NT2/D1 (cell line): ENCODE measurements at regions not wholly inside any gene's neighbourhood (a gene's known extent, or its start where the extent isn't known, plus 50 kb on each side); places are given as distances from the start of the nearest gene placed in this dataset.

Source experiments
- DNase-seq: peaks from one replicate; pipeline ENCODE4 v3.0.0-alpha.2; 2011; ENCODE audit warnings: low read depth, low spot score
- H3K27me3 ChIP-seq: 2 replicates; pipeline ENCODE4 v1.6.0; 2011; ENCODE audit warnings: mild to moderate bottlenecking; ENCODE audit not compliant: insufficient read length, insufficient read depth
- H3K36me3 ChIP-seq: 2 replicates; pipeline ENCODE4 v1.6.1; 2011; ENCODE audit warnings: mild to moderate bottlenecking, low read length, mixed read lengths; ENCODE audit not compliant: insufficient read depth, insufficient read length
- H3K4me1 ChIP-seq: 2 replicates; pipeline ENCODE4 v1.5.1; 2011; ENCODE audit not compliant: insufficient read depth, insufficient read length
- H3K4me3 ChIP-seq: 2 replicates; pipeline ENCODE4 v1.5.1; 2011; ENCODE audit warnings: low read depth; ENCODE audit not compliant: insufficient read length
- H3K9ac ChIP-seq: 2 replicates; pipeline ENCODE4 v1.6.0; 2011; ENCODE audit warnings: low read depth; ENCODE audit not compliant: insufficient read length
- H3K9me3 ChIP-seq: 2 replicates; pipeline ENCODE4 v1.5.1; 2011; ENCODE audit warnings: mild to moderate bottlenecking, low read length; ENCODE audit not compliant: insufficient read depth
- SUZ12 ChIP-seq: IDR thresholded peaks from 2 replicates; pipeline ENCODE4 v1.6.1; 2011; ENCODE audit not compliant: insufficient read length, insufficient read depth; ENCODE audit errors: extremely low read depth
- YY1 ChIP-seq: IDR thresholded peaks from 2 replicates; pipeline ENCODE4 v1.6.1; 2011; ENCODE audit not compliant: insufficient read length, insufficient read depth
- ZNF274 ChIP-seq: IDR thresholded peaks from 2 replicates; pipeline ENCODE4 v1.6.1; 2011; ENCODE audit warnings: mild to moderate bottlenecking, low read depth, low read length

- Histone ChIP-seq H3K27me3 (no peaks in the 10 kb centered on the region), H3K4me3 (no peak overlapping the region)
These were observed 143.7 kb downstream of the WSCD1 start for GRCh38 chr17:6213859-6214258.

DNA sequence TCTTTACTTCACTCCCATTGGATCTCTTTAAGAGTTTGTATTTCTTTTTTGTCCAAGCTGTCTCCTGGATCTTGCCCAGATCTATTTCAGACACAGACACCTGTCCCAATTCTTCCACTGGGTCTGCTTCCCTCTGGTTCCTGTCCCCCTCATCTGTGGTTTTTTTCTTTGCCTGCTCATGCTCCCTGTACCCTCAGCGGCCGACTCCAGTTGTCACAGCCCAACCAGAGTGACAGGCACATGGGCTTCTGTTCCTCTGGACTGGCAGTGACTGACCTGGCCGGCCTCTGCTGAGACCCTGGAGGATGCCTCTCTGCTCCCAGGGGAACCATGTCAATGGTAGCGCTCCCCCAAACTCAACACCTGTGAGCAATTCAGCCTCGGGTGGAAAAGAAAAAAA is 142.6 kb downstream of the WSCD1 start:
- Histone ChIP-seq H3K4me1 (no peaks in the 10 kb centered on the region), H3K36me3 (no peaks in the 10 kb centered on the region), H3K9me3 (no peaks in the 10 kb centered on the region), H3K9ac (no peak overlapping the region), H3K27me3 (no peaks in the 10 kb centered on the region), H3K4me3 (no peak overlapping the region)
- no peak for TF ChIP-seq ZNF274
- DNase-seq, result no peak

More at GRCh38 chr17:6213859-6214258, 143.7 kb downstream of the WSCD1 start:
- DNase-seq, result no peak
- no peaks in the 10 kb centered on the region for H3K4me1 ChIP-seq
- no peak overlapping the region for H3K9ac ChIP-seq
- TF ChIP-seq ZNF274, result no peak
- no peak for TF ChIP-seq SUZ12
- TF ChIP-seq YY1, result no peak
- H3K9me3 ChIP-seq, result no peaks in the 10 kb centered on the region
- no peaks in the 10 kb centered on the region for H3K36me3 ChIP-seq

- TF ChIP-seq ZNF274 (no peak), SUZ12 (no peak), YY1 (no peak)
- no peaks in the 10 kb centered on the region for H3K27me3 ChIP-seq
These were observed 139.7 kb downstream of the WSCD1 start for GRCh38 chr17:6209829-6210228.

GRCh38 chr17:6208608-6209180 is 138.5 kb downstream of the WSCD1 start:
- Histone ChIP-seq H3K27me3 (no peaks in the 10 kb centered on the region), H3K9ac (no peak overlapping the region), H3K36me3 (no peaks in the 10 kb centered on the region), H3K9me3 (no peaks in the 10 kb centered on the region), H3K4me1 (no peaks in the 10 kb centered on the region), H3K4me3 (no peak overlapping the region)
- TF ChIP-seq ZNF274, result no peak
- TF ChIP-seq YY1, result no peak
- no peak for DNase-seq

More at GRCh38 chr17:6209829-6210228, 139.7 kb downstream of the WSCD1 start:
- Histone ChIP-seq H3K9me3 (no peaks in the 10 kb centered on the region), H3K36me3 (no peaks in the 10 kb centered on the region), H3K9ac (no peak overlapping the region), H3K4me3 (no peak overlapping the region), H3K4me1 (no peaks in the 10 kb centered on the region)
- DNase-seq, result no peak

DNA sequence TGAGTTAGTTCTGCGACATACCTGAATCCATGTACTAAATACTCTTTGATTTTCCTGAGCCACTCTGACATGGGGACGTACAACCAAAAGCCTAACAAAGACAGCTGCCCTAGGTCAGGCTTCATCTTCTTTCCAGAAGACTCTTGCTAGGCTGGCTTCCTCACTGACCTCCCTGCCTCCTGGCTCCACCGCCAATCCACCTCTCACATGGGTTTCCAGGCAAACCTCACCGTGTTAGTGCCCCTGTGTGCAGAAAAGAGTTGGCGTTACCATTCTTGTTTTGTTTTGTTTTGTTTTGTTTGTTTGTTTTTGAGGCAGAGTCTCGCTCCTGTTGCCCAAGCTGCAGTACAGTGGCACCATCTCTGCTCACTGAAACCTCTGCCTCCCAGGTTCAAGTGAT is 135.3 kb downstream of the WSCD1 start:
- Histone ChIP-seq H3K9ac (no peak overlapping the region), H3K9me3 (no peaks in the 10 kb centered on the region; the same call in 1 of the 2 replicates), H3K27me3 (no peaks in the 10 kb centered on the region), H3K36me3 (no peaks in the 10 kb centered on the region), H3K4me3 (no peak overlapping the region), H3K4me1 (no peaks in the 10 kb centered on the region)
- no peak for DNase-seq
- TF ChIP-seq YY1 (no peak), ZNF274 (no peak), SUZ12 (no peak)

DNA sequence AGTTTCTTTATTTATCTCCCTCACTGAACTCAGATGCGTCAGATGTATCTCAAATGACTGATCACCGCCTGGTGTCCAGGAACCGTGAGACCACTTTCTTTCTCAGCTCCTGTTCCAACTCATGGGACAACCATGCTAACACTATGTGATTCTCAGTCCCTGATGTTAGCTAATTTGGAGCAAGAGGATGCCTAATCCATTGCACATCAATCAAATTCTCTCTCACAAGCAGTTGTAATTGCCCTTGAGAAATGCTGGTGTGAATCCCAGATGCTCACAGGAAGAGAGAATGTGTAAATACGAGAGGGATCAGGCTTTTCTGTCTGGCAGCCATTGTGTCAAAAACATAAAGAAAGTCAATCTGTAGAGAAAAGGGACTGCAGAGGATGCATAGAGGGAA is 134.9 kb downstream of the WSCD1 start:
- Histone ChIP-seq H3K4me3 (no peak overlapping the region), H3K27me3 (no peaks in the 10 kb centered on the region), H3K4me1 (no peaks in the 10 kb centered on the region), H3K9me3 (no peaks in the 10 kb centered on the region; the same call in 1 of the 2 replicates), H3K36me3 (no peaks in the 10 kb centered on the region), H3K9ac (no peak overlapping the region)
- DNase-seq, result no peak
- TF ChIP-seq ZNF274, result no peak
- TF ChIP-seq SUZ12, result no peak
- no peak for TF ChIP-seq YY1

DNA sequence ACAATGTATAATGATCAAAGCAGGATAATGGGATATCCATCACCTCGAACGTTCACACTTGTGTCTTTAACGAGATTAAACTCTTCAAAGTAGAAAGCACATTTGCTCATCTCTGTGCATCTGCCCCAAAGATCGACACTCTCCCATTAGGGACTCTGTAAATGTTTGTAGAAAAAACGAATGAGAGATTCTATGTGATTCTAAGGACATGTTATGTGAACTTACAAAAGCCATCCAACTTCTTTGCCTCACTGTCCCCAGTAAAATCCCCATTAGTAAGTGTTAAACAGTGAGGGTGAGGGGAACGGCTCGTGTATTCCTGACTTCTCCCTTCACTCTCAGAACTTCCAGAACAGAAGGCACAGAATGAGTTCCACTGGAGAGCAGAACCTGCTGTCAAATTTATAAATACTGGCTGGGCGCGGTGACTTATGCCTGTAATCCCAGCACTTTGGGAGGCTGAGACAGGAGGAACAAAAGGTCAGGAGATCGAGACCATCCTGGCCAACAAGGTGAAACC is 134.1 kb downstream of the WSCD1 start:
- H3K4me1 ChIP-seq, result no peaks in the 10 kb centered on the region
- no peaks in the 10 kb centered on the region for H3K27me3 ChIP-seq
- no peaks in the 10 kb centered on the region for H3K36me3 ChIP-seq
- no peaks in the 10 kb centered on the region; the same call in 1 of the 2 replicates for H3K9me3 ChIP-seq
- no peak for TF ChIP-seq ZNF274
- no peak for TF ChIP-seq SUZ12
- no peak for TF ChIP-seq YY1
- no peak overlapping the region for H3K4me3 ChIP-seq
- DNase-seq, result no peak
- no peak overlapping the region for H3K9ac ChIP-seq
